Activated CD8-positive, alpha-beta T cell treated with anti-CD3 and anti-CD28 coated beads for 36 hours (primary cell): ENCODE measurements at regions not wholly inside any gene's neighbourhood (a gene's known extent, or its start where the extent isn't known, plus 50 kb on each side); places are given as distances from the start of the nearest gene placed in this dataset.
"Not testable (repeated sequence)": the region's sequence is repeated elsewhere in the genome, so short reads cannot be mapped to it uniquely, and the experiment has no call there.

Source experiments
- ATAC-seq: fragments of 200-7000 bp; cut with Tn5 transposase; one replicate; pipeline ENCODE4 v1.10.0; 2021; ENCODE audit warnings: mild to moderate bottlenecking, moderate library complexity
- CTCF ChIA-PET: fragments of 350-600 bp; sonication (Branson Sonifier 250); formaldehyde crosslinking; loops from one replicate; lab custom pipeline; 2021; ENCODE audit warnings: antibody characterized with exemption; lab: Charles Lee
- POLR2A ChIA-PET: fragments of 350-600 bp; sonication (Branson Sonifier 250); formaldehyde crosslinking; loops from one replicate; lab custom pipeline; 2021; ENCODE audit warnings: antibody characterized with exemption; lab: Charles Lee
- DNase-seq: peaks from one replicate; pipeline ENCODE4 v3.0.0-alpha.2; 2020
- H3K27ac Mint-ChIP-seq: one replicate; pipeline ENCODE4 v1.8.0; 2021; ENCODE audit warnings: mild to moderate bottlenecking, mixed read lengths
- H3K27me3 Mint-ChIP-seq: one replicate; pipeline ENCODE4 v1.8.0; 2021; ENCODE audit warnings: mixed read lengths
- H3K36me3 Mint-ChIP-seq: one replicate; pipeline ENCODE4 v1.8.0; 2021; ENCODE audit warnings: low read depth, mixed read lengths
- H3K4me1 Mint-ChIP-seq: one replicate; pipeline ENCODE4 v1.8.0; 2021; ENCODE audit warnings: low read depth, mixed read lengths
- H3K4me3 Mint-ChIP-seq: one replicate; pipeline ENCODE4 v1.8.0; 2021; ENCODE audit warnings: mild to moderate bottlenecking, moderate library complexity, mixed read lengths
- H3K9me3 Mint-ChIP-seq: one replicate; pipeline ENCODE4 v1.8.0; 2021; ENCODE audit warnings: mixed read lengths
- intact Hi-C: fragments of 100-400 bp; cut with micrococcal nuclease; formaldehyde crosslinking; loops from one replicate; pipeline ENCODE4 v1.10.0; 2022
- TF ChIP-seq, protein P1 (sequence below): fragments of 200-600 bp; IDR thresholded peaks from one replicate; pipeline ENCODE4 v1.8.0; 2022; ENCODE audit warnings: antibody characterized with exemption, mild to moderate bottlenecking

DNA sequence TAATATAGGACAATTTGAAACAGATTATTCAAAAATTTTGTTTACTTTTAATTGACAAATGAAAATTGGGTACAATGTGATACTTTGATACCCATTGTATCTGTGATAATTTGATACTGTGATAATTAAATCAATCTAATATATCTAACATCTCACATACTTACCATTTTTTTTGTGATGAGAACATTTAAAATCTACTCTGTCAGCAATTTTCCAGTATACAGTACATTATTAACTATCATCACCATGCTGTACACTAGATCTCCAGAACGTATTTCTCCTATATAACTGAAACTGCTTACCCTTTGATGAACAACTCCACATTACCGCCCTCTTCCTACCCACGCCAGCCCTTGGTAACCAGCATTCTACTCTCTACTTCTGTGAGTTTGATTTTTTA is 139.7 kb upstream of the TFPI start:
- Mint-ChIP-seq H3K9me3 (no peaks in the 10 kb centered on the region), H3K4me3 (no peak overlapping the region), H3K36me3 (no peaks in the 10 kb centered on the region), H3K27me3 (no peaks in the 10 kb centered on the region), H3K27ac (no peak overlapping the region), H3K4me1 (no peaks in the 10 kb centered on the region)
- POLR2A ChIA-PET, result no interaction called here
- ATAC-seq (no peak), DNase-seq (no peak)
- TF ChIP-seq, protein P1, sequence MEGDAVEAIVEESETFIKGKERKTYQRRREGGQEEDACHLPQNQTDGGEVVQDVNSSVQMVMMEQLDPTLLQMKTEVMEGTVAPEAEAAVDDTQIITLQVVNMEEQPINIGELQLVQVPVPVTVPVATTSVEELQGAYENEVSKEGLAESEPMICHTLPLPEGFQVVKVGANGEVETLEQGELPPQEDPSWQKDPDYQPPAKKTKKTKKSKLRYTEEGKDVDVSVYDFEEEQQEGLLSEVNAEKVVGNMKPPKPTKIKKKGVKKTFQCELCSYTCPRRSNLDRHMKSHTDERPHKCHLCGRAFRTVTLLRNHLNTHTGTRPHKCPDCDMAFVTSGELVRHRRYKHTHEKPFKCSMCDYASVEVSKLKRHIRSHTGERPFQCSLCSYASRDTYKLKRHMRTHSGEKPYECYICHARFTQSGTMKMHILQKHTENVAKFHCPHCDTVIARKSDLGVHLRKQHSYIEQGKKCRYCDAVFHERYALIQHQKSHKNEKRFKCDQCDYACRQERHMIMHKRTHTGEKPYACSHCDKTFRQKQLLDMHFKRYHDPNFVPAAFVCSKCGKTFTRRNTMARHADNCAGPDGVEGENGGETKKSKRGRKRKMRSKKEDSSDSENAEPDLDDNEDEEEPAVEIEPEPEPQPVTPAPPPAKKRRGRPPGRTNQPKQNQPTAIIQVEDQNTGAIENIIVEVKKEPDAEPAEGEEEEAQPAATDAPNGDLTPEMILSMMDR, result no peak
- intact Hi-C loops, result no loop called here
- CTCF ChIA-PET, result no interaction called here

GRCh38 chr2:187696644-187697043 is 142.4 kb upstream of the TFPI start:
- POLR2A ChIA-PET, H3K27ac Mint-ChIP-seq, H3K36me3 Mint-ChIP-seq, H3K4me3 Mint-ChIP-seq, H3K9me3 Mint-ChIP-seq, H3K4me1 Mint-ChIP-seq, ATAC-seq, H3K27me3 Mint-ChIP-seq, intact Hi-C loops, DNase-seq, CTCF ChIA-PET: not testable (repeated sequence)

- CTCF ChIA-PET, result no interaction called here
- no peak for ATAC-seq
- intact Hi-C loops, result no loop called here
These were observed 144.3 kb upstream of the TFPI start for GRCh38 chr2:187698374-187699110.

GRCh38 chr2:187702157-187702556 is 147.9 kb upstream of the TFPI start:
- Mint-ChIP-seq H3K27ac (no peak overlapping the region), H3K4me3 (no peak overlapping the region), H3K36me3 (no peaks in the 10 kb centered on the region), H3K4me1 (no peaks in the 10 kb centered on the region), H3K27me3 (no peaks in the 10 kb centered on the region), H3K9me3 (peaks cover 2% of the 10 kb centered on the region)
- no peak for ATAC-seq
- no peak for DNase-seq
- intact Hi-C loops, result no loop called here
- ChIA-PET POLR2A (no interaction called here), CTCF (no interaction called here)
- TF ChIP-seq, protein P1, result no peak

More at GRCh38 chr2:187698374-187699110, 144.3 kb upstream of the TFPI start:
- Mint-ChIP-seq H3K4me3 (no peak overlapping the region), H3K27ac (no peak overlapping the region), H3K36me3 (no peaks in the 10 kb centered on the region), H3K9me3 (no peaks in the 10 kb centered on the region), H3K4me1 (no peaks in the 10 kb centered on the region), H3K27me3 (no peaks in the 10 kb centered on the region)
- TF ChIP-seq, protein P1, result no peak
- POLR2A ChIA-PET, result no interaction called here
- no peak for DNase-seq

DNA sequence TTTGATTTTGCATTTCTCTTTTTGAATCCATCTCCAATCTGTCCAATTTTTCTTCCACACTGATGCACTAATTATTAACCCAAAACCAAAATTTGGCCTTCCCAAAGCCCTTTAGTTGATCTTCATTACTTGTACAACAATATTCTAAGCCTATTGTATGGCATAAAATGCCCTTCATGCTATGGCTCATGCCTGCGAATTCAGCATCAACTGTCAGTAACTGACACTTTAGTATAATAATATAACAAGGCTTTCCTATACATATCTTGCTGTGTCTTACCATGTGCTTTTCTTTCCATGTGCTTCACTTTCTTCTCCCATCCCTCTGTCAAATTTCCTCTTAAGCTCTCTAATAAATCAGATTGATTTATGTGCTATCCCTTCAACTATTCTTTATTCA is 154.0 kb upstream of the TFPI start:
- Mint-ChIP-seq H3K27ac (no peak overlapping the region), H3K36me3 (no peaks in the 10 kb centered on the region), H3K4me1 (no peaks in the 10 kb centered on the region), H3K27me3 (no peaks in the 10 kb centered on the region), H3K9me3 (peaks cover 2% of the 10 kb centered on the region), H3K4me3 (no peak overlapping the region)
- TF ChIP-seq, protein P1, result no peak
- DNase-seq (no peak), ATAC-seq (no peak)
- intact Hi-C loops, result no loop called here
- CTCF ChIA-PET, result no interaction called here
- POLR2A ChIA-PET, result no interaction called here
